ENCODE measurements at regions not wholly inside any gene's neighbourhood (a gene's known extent, or its start where the extent isn't known, plus 50 kb on each side); places are given as distances from the start of the nearest gene placed in this dataset.

DNA sequence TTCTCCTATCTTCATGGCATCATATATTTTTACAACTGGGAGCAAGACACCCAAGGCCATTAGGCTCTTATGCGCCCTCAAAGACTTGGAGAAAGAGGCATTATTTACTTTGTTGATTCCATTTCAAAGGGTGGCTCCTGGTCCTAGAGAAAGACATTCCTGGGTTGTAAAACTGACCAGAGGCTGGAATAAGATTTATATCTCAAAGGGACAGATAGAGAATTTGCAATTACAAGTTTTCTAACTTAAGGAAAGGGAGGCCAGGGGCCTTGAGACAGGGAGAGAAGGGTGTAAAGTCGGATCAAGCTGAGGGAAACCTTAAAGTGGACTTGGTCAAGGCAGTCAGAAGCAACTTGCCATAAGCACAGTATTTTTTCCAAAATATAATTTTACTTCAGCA is 1086.0 kb downstream of the SORCS3 start:
- TF ChIP-seq, protein P1, sequence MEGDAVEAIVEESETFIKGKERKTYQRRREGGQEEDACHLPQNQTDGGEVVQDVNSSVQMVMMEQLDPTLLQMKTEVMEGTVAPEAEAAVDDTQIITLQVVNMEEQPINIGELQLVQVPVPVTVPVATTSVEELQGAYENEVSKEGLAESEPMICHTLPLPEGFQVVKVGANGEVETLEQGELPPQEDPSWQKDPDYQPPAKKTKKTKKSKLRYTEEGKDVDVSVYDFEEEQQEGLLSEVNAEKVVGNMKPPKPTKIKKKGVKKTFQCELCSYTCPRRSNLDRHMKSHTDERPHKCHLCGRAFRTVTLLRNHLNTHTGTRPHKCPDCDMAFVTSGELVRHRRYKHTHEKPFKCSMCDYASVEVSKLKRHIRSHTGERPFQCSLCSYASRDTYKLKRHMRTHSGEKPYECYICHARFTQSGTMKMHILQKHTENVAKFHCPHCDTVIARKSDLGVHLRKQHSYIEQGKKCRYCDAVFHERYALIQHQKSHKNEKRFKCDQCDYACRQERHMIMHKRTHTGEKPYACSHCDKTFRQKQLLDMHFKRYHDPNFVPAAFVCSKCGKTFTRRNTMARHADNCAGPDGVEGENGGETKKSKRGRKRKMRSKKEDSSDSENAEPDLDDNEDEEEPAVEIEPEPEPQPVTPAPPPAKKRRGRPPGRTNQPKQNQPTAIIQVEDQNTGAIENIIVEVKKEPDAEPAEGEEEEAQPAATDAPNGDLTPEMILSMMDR (IDR thresholded peaks at IDR 0.05; ENCODE audit: poor library complexity) = no peak
- TF ChIP-seq EZH2phosphoT487 (IDR thresholded peaks at IDR 0.05; ENCODE audit: low read depth, severe bottlenecking, unreplicated experiment) (no peak), EZH2 (IDR thresholded peaks at IDR 0.05; ENCODE audit: borderline replicate concordance) (no peak)
